ENCODE measurements at regions not wholly inside any gene's neighbourhood (a gene's known extent, or its start where the extent isn't known, plus 50 kb on each side); places are given as distances from the start of the nearest gene placed in this dataset.

- TF ChIP-seq EGR1 (IDR thresholded peaks at IDR 0.05) (no peak), TEAD4 (IDR thresholded peaks at IDR 0.05) (no peak), REST (IDR thresholded peaks at IDR 0.05; ENCODE audit: low read depth) (no peak), CEBPB (IDR thresholded peaks at IDR 0.05) (no peak), TCF12 (IDR thresholded peaks at IDR 0.05; ENCODE audit: low read depth) (no peak), YY1 (IDR thresholded peaks at IDR 0.05; ENCODE audit: low read depth) (no peak), TAF1 (IDR thresholded peaks at IDR 0.05; ENCODE audit: low read depth) (no peak), NFIC (IDR thresholded peaks at IDR 0.05) (no peak), ZBTB7A (IDR thresholded peaks at IDR 0.05; ENCODE audit: low read depth) (no peak), FOXM1 (IDR thresholded peaks at IDR 0.05; ENCODE audit: borderline replicate concordance, low read depth) (no peak), CREB1 (IDR thresholded peaks at IDR 0.05; ENCODE audit: low read depth) (no peak), EP300 (IDR thresholded peaks at IDR 0.05; ENCODE audit: borderline replicate concordance) (no peak), RAD21 (IDR thresholded peaks at IDR 0.05; ENCODE audit: low read depth) (no peak), MAX (IDR thresholded peaks at IDR 0.05) (no peak), USF1 (IDR thresholded peaks at IDR 0.05) (no peak)
These were observed 241.0 kb upstream of the SLC14A2 start for GRCh38 chr18:45374236-45374635.

- no peak for TF ChIP-seq EGR1 (IDR thresholded peaks at IDR 0.05)
These were observed 240.2 kb upstream of the SLC14A2 start for GRCh38 chr18:45374878-45375630.

GRCh38 chr18:45376193-45376592 is 239.1 kb upstream of the SLC14A2 start:
- TF ChIP-seq USF1 (IDR thresholded peaks at IDR 0.05) (no peak), TEAD4 (IDR thresholded peaks at IDR 0.05) (no peak), EGR1 (IDR thresholded peaks at IDR 0.05) (no peak), CREB1 (IDR thresholded peaks at IDR 0.05; ENCODE audit: low read depth) (no peak), FOXM1 (IDR thresholded peaks at IDR 0.05; ENCODE audit: borderline replicate concordance, low read depth) (no peak), RAD21 (IDR thresholded peaks at IDR 0.05; ENCODE audit: low read depth) (no peak), NFIC (IDR thresholded peaks at IDR 0.05) (no peak), ZBTB7A (IDR thresholded peaks at IDR 0.05; ENCODE audit: low read depth) (no peak), YY1 (IDR thresholded peaks at IDR 0.05; ENCODE audit: low read depth) (no peak), EP300 (IDR thresholded peaks at IDR 0.05; ENCODE audit: borderline replicate concordance) (no peak), TCF12 (IDR thresholded peaks at IDR 0.05; ENCODE audit: low read depth) (no peak)

- TF ChIP-seq TAF1 (IDR thresholded peaks at IDR 0.05; ENCODE audit: low read depth) (no peak), MAX (IDR thresholded peaks at IDR 0.05) (no peak), FOXM1 (IDR thresholded peaks at IDR 0.05; ENCODE audit: borderline replicate concordance, low read depth) (no peak), CEBPB (IDR thresholded peaks at IDR 0.05) (no peak), EGR1 (IDR thresholded peaks at IDR 0.05) (no peak), EP300 (IDR thresholded peaks at IDR 0.05; ENCODE audit: borderline replicate concordance) (no peak), TCF12 (IDR thresholded peaks at IDR 0.05; ENCODE audit: low read depth) (no peak), YY1 (IDR thresholded peaks at IDR 0.05; ENCODE audit: low read depth) (no peak), REST (IDR thresholded peaks at IDR 0.05; ENCODE audit: low read depth) (no peak), CREB1 (IDR thresholded peaks at IDR 0.05; ENCODE audit: low read depth) (no peak)
These were observed 237.0 kb upstream of the SLC14A2 start for GRCh38 chr18:45378308-45378707.

GRCh38 chr18:45378933-45379332 is 236.3 kb upstream of the SLC14A2 start:
- TF ChIP-seq CEBPB (IDR thresholded peaks at IDR 0.05), result no peak
- no peak for TF ChIP-seq RAD21 (IDR thresholded peaks at IDR 0.05; ENCODE audit: low read depth)
- TF ChIP-seq TCF12 (IDR thresholded peaks at IDR 0.05; ENCODE audit: low read depth), result no peak
- no peak for TF ChIP-seq REST (IDR thresholded peaks at IDR 0.05; ENCODE audit: low read depth)
- TF ChIP-seq EP300 (IDR thresholded peaks at IDR 0.05; ENCODE audit: borderline replicate concordance), result no peak
- no peak for TF ChIP-seq TAF1 (IDR thresholded peaks at IDR 0.05; ENCODE audit: low read depth)
- no peak for TF ChIP-seq FOXM1 (IDR thresholded peaks at IDR 0.05; ENCODE audit: borderline replicate concordance, low read depth)
- no peak for TF ChIP-seq USF1 (IDR thresholded peaks at IDR 0.05)
- TF ChIP-seq YY1 (IDR thresholded peaks at IDR 0.05; ENCODE audit: low read depth), result no peak
- TF ChIP-seq MAX (IDR thresholded peaks at IDR 0.05), result no peak
- TF ChIP-seq NFIC (IDR thresholded peaks at IDR 0.05), result no peak
- no peak for TF ChIP-seq TEAD4 (IDR thresholded peaks at IDR 0.05)
- TF ChIP-seq CREB1 (IDR thresholded peaks at IDR 0.05; ENCODE audit: low read depth), result no peak
- no peak for TF ChIP-seq ZBTB7A (IDR thresholded peaks at IDR 0.05; ENCODE audit: low read depth)
